Osteoblast (primary cell): ENCODE measurements at regions not wholly inside any gene's neighbourhood (a gene's known extent, or its start where the extent isn't known, plus 50 kb on each side); places are given as distances from the start of the nearest gene placed in this dataset.
A peak's percentile ranks its signal among the peaks of the same experiment; 100 is the strongest.

Source experiments
- DNase-seq: peaks from one replicate; pipeline ENCODE4 v3.0.0; 2011; ENCODE audit warnings: low spot score, mixed read lengths; ENCODE audit not compliant: insufficient read length; ENCODE audit errors: missing footprints
- H2AFZ ChIP-seq: 2 replicates; pipeline ENCODE4 v1.6.0; 2011; ENCODE audit warnings: mild to moderate bottlenecking, low read length
- H3K27ac ChIP-seq: 2 replicates; pipeline ENCODE4 v1.5.1; 2011; ENCODE audit warnings: mild to moderate bottlenecking, low read depth, low read length, moderate library complexity
- H3K27me3 ChIP-seq: 2 replicates; pipeline ENCODE4 v1.6.0; 2012; ENCODE audit warnings: mild to moderate bottlenecking, control low read depth, inconsistent platforms, low read length, moderate library complexity; ENCODE audit not compliant: insufficient read depth
- H3K36me3 ChIP-seq: 2 replicates; pipeline ENCODE4 v1.5.1; 2011; ENCODE audit warnings: mild to moderate bottlenecking, low read length, control low read depth, moderate library complexity; ENCODE audit not compliant: insufficient read depth
- H3K4me1 ChIP-seq: 2 replicates; pipeline ENCODE4 v1.5.1; 2011; ENCODE audit warnings: mild to moderate bottlenecking, low read length, control low read depth, moderate library complexity; ENCODE audit not compliant: insufficient read depth
- H3K4me2 ChIP-seq: 2 replicates; pipeline ENCODE4 v1.6.0; 2011; ENCODE audit warnings: mild to moderate bottlenecking, low read length; ENCODE audit not compliant: insufficient read depth
- H3K4me3 ChIP-seq: fragments of 200-600 bp; sonication (generic); 3 replicates; pipeline ENCODE4 v1.5.1; 2012; ENCODE audit warnings: mild to moderate bottlenecking, low read length, inconsistent platforms; ENCODE audit not compliant: insufficient read depth
- H3K79me2 ChIP-seq: 2 replicates; pipeline ENCODE4 v1.6.0; 2012; ENCODE audit warnings: mild to moderate bottlenecking, low read length, control low read depth, inconsistent platforms; ENCODE audit not compliant: insufficient read depth
- H3K9me3 ChIP-seq: 2 replicates; pipeline ENCODE4 v1.5.1; 2011; ENCODE audit warnings: low read depth, low read length, control low read depth
- H4K20me1 ChIP-seq: 2 replicates; pipeline ENCODE4 v1.6.0; 2012; ENCODE audit warnings: mild to moderate bottlenecking, low read length, control low read depth; ENCODE audit not compliant: insufficient read depth
- TF ChIP-seq, protein P1 (sequence below): IDR thresholded peaks from 2 replicates; pipeline ENCODE4 v1.5.1; 2011; ENCODE audit warnings: mild to moderate bottlenecking, low read depth, low read length, moderate library complexity; ENCODE audit errors: extremely low read depth

- H3K27me3 ChIP-seq, result no peaks in the 10 kb centered on the region
- DNase-seq, result no peak
- H3K9me3 ChIP-seq, result no peaks in the 10 kb centered on the region
- no peaks in the 10 kb centered on the region for H3K36me3 ChIP-seq
- H2AFZ ChIP-seq, result no peak overlapping the region
- no peak overlapping the region for H3K27ac ChIP-seq
- H3K4me2 ChIP-seq, result no peak overlapping the region
- H3K4me3 ChIP-seq, result no peak overlapping the region
- H4K20me1 ChIP-seq, result no peaks in the 10 kb centered on the region
- peaks cover 23% of the 10 kb centered on the region for H3K4me1 ChIP-seq
- H3K79me2 ChIP-seq, result no peaks in the 10 kb centered on the region
- TF ChIP-seq, protein P1, sequence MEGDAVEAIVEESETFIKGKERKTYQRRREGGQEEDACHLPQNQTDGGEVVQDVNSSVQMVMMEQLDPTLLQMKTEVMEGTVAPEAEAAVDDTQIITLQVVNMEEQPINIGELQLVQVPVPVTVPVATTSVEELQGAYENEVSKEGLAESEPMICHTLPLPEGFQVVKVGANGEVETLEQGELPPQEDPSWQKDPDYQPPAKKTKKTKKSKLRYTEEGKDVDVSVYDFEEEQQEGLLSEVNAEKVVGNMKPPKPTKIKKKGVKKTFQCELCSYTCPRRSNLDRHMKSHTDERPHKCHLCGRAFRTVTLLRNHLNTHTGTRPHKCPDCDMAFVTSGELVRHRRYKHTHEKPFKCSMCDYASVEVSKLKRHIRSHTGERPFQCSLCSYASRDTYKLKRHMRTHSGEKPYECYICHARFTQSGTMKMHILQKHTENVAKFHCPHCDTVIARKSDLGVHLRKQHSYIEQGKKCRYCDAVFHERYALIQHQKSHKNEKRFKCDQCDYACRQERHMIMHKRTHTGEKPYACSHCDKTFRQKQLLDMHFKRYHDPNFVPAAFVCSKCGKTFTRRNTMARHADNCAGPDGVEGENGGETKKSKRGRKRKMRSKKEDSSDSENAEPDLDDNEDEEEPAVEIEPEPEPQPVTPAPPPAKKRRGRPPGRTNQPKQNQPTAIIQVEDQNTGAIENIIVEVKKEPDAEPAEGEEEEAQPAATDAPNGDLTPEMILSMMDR, result no peak
These were observed 297.5 kb downstream of the DUSP10 start for GRCh38 chr1:221444346-221444745.

DNA sequence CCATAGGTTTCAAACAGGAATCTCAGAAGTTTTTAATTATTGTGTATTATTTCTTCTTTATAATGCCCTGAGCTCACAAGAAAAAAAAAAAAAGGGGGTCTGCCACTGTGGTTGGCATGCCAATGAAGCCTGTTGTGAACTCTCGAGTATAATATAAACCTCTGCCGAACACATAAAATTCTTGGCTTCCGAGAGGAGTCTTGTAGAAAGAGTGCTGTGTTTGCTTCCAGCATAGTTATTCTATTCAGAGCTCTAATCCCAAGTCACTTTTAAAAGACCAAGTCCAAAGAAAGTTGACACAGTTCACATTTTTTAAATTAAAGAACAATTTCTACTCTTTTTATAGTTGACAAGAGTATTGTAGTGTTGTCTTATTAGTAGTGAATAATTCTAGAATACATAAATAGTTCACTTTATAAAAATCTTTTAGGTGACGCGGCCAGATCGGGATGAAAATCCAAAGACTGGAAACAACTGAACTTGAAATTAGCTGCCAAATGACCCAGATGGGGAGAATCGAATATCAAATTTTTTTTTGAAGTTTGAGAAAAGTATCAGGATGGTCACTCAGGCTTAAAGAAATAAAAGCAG lies 293.2 kb downstream of the DUSP10 start:
- TF ChIP-seq, protein P1, result no peak
- no peak overlapping the region for H3K4me3 ChIP-seq
- DNase-seq, result no peak

GRCh38 chr1:221449194-221449593 lies 292.7 kb downstream of the DUSP10 start:
- TF ChIP-seq, protein P1, result no peak
- H3K9me3 ChIP-seq, result no peaks in the 10 kb centered on the region
- H3K4me3 ChIP-seq, result no peak overlapping the region
- no peaks in the 10 kb centered on the region for H3K27me3 ChIP-seq
- peak overlapping the region; percentile 38 for H3K27ac ChIP-seq
- no peaks in the 10 kb centered on the region for H3K36me3 ChIP-seq
- H3K79me2 ChIP-seq, result no peaks in the 10 kb centered on the region
- no peak overlapping the region for H3K4me2 ChIP-seq
- no peaks in the 10 kb centered on the region for H4K20me1 ChIP-seq
- H2AFZ ChIP-seq, result no peak overlapping the region
- no peak for DNase-seq
- H3K4me1 ChIP-seq, result no peaks in the 10 kb centered on the region

More for the DNA sequence above, 293.2 kb downstream of the DUSP10 start:
- Histone ChIP-seq H3K27me3 (no peaks in the 10 kb centered on the region), H4K20me1 (no peaks in the 10 kb centered on the region), H3K4me1 (no peaks in the 10 kb centered on the region), H3K36me3 (no peaks in the 10 kb centered on the region), H2AFZ (no peak overlapping the region), H3K4me2 (no peak overlapping the region), H3K79me2 (no peaks in the 10 kb centered on the region), H3K9me3 (no peaks in the 10 kb centered on the region), H3K27ac (no peak overlapping the region)

DNA sequence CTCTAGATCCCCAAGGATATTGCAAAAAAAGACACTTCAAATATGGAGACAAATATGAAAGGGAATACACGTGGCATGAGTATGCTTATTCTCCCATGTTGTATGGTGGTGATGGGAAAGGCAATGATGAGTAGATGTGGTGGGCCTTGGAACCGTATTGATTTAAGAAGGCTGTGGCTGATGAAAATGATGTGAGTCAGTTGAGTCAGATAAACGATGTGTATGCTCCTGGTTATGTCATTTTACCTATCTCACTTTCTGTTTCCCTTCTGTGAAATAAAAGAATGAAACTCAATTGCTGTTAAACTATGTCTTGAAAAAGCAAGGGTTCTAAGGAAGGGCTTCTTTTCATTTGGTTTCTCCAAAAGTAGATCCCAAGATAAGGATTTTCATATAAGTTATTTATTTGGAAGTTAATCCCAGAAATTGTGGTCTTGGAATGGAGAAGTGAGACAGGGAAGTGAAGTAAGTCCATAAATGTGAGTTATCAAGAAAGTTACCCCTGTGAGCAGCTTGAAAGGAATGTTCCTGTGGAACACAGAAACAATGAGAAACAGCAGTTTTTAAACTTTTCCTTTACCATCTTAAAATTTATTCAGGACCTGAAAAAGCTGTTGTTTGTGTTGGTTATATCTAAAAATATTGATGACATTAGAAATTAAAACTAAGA lies 292.0 kb downstream of the DUSP10 start:
- H2AFZ ChIP-seq, result peak overlapping the region; percentile 47
- H4K20me1 ChIP-seq, result no peaks in the 10 kb centered on the region
- DNase-seq, result no peak
- H3K4me2 ChIP-seq, result peak overlapping the region; percentile 53
- H3K4me3 ChIP-seq, result no peak overlapping the region
- peak overlapping the region; percentile 38 for H3K27ac ChIP-seq
- no peaks in the 10 kb centered on the region for H3K9me3 ChIP-seq
- no peaks in the 10 kb centered on the region for H3K79me2 ChIP-seq
- H3K4me1 ChIP-seq, result no peaks in the 10 kb centered on the region
- H3K36me3 ChIP-seq, result no peaks in the 10 kb centered on the region
- TF ChIP-seq, protein P1, result no peak
- H3K27me3 ChIP-seq, result no peaks in the 10 kb centered on the region
